D721Med (cell line): ENCODE measurements at regions not wholly inside any gene's neighbourhood (a gene's known extent, or its start where the extent isn't known, plus 50 kb on each side); places are given as distances from the start of the nearest gene placed in this dataset.

ENCODE experiments used
- DNase-seq: peaks from one replicate; pipeline ENCODE4 v3.0.0; 2011; ENCODE audit warnings: low spot score; ENCODE audit not compliant: insufficient read length
- FAIRE-seq: peaks from 2 replicates; lab custom pipeline; 2011; peaks lifted over from hg19 to GRCh38; lab: Jason Lieb, UNC
- CTCF ChIP-seq: IDR thresholded peaks from 2 replicates; pipeline ENCODE4 v1.5.1; 2012; ENCODE audit warnings: mild to moderate bottlenecking, control low read depth; ENCODE audit not compliant: insufficient read depth; ENCODE audit errors: missing control alignments

- DNase-seq (no peak), FAIRE-seq (no peak)
- no peak for TF ChIP-seq CTCF
Measured at GRCh38 chr6:119481976-119482375, 132.4 kb upstream of the MAN1A1 start.

GRCh38 chr6:119480961-119481497 is 131.5 kb upstream of the MAN1A1 start:
- DNase-seq (no peak), FAIRE-seq (no peak)
- no peak for TF ChIP-seq CTCF

DNA sequence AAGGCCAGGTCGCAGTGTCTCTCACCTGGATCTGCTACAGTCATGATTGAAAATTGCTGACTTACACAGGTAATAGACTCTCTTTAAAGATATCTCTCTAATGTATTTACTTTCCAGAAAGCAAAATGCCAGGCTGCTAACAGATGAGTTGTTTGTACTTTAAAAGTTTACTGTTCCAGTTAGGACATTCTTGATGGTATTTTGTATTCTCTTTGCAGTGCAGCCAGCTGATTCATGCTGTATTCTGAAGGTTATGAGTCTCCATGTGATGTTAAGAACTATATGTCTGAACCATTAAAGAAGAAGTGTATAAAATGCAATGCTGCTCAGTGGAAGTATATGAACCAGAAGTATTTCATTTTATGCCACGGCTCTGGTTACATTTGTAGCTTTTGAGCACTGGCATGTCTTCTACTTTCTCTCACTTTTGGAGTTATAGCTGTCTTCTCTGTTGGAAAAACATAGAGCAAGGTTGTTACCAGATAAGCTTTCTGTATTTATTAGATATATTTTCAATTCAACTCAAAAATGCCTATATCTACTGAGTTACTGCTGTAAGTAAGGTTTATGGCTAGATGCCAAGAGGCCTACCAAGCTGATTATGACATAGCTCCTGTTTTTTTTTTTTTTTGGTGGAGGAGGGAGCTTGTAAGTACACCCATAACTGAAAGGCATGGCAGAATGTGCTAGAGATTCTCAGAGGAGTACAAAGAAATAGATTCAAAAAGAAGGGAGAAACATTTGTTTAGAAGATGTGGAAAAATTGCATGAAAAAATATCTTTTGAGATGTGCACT is 130.5 kb upstream of the MAN1A1 start:
- no peak for TF ChIP-seq CTCF
- DNase-seq (no peak), FAIRE-seq (no peak)

GRCh38 chr6:119476554-119476953 is 127.0 kb upstream of the MAN1A1 start:
- FAIRE-seq: no peak
- TF ChIP-seq CTCF: no peak
- no peak for DNase-seq

- DNase-seq: no peak
- no peak for TF ChIP-seq CTCF
- FAIRE-seq: no peak
Measured at GRCh38 chr6:119476024-119476423, 126.5 kb upstream of the MAN1A1 start.

DNA sequence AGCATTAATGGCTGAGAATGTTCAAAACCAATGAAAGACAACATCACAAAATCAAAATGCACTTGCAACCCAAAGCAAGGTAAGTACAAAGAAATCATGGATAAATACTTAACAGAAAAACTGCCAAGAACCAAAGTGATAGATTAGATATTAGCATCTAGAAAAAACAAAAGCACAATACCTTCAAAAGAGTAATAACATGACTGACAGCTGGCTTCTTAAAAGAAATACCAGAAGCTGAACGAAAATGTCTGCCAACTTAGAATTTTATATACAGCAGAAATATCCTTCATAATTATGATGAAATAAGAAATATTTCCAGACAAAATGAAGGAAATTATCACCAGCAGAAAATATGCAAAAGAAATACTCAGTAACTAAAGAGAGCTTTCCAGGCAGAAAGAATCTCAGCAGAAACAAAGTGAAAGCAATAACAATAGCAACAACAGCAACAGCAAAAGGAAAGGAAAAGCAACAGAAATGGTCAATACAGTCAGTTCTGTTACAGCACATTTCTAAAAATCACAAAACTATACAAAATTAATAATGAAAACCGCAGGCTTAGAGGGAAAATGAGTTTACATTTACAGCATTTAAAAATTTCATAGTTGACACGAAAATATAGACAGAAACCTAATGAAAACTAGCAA is 121.5 kb upstream of the MAN1A1 start:
- DNase-seq (no peak), FAIRE-seq (no peak)
- no peak for TF ChIP-seq CTCF

GRCh38 chr6:119467488-119468081 is 118.0 kb upstream of the MAN1A1 start:
- FAIRE-seq (no peak), DNase-seq (no peak)
- no peak for TF ChIP-seq CTCF
